Cardiac fibroblast (primary cell): ENCODE measurements at regions not wholly inside any gene's neighbourhood (a gene's known extent, or its start where the extent isn't known, plus 50 kb on each side); places are given as distances from the start of the nearest gene placed in this dataset.

Source experiments
- DNase-seq, 2 donors: peaks; one replicate each; pipeline versions ENCODE4 v3.0.0 to v3.0.0-alpha.2; 2010; ENCODE audit warnings: low read depth in 2 of 2
- H3K4me3 ChIP-seq, 2 donors: replicated peaks in 1 of 2; 1 replicate in 1 of 2; 2 replicates in 1 of 2; pipeline ENCODE4 v1.5.1; 2011; ENCODE audit warnings: low read depth in 2 of 2, low read length in 2 of 2, mild to moderate bottlenecking in 2 of 2, moderate library complexity in 1 of 2
- TF ChIP-seq, protein P1 (sequence below): IDR thresholded peaks from one replicate; pipeline ENCODE4 v1.5.1; 2011; ENCODE audit warnings: low read depth, mild to moderate bottlenecking, low read length, inconsistent platforms

DNA sequence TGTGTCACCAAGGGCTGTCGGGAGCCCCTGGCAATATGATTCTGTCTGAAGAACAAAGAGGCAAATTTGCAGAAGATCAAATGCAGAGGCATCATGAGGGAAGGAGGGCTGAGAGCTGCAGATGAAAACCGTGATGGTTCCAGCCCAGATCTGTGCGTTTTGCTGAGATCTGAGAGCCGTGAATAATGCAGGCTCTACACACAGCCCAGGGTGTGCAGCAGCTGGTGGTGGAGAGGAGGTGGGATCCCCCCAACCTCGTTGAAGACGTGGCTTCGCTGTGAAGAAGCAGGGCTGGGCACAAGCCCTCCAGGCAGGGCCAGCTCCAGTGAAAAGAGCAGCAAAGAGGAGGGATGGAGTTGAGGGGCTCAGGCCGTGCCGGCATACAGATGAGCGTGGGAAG is 75.5 kb downstream of the TSPAN17 start:
- H3K4me3 ChIP-seq, result no peak overlapping the region
- DNase-seq, result no peak
- TF ChIP-seq, protein P1, sequence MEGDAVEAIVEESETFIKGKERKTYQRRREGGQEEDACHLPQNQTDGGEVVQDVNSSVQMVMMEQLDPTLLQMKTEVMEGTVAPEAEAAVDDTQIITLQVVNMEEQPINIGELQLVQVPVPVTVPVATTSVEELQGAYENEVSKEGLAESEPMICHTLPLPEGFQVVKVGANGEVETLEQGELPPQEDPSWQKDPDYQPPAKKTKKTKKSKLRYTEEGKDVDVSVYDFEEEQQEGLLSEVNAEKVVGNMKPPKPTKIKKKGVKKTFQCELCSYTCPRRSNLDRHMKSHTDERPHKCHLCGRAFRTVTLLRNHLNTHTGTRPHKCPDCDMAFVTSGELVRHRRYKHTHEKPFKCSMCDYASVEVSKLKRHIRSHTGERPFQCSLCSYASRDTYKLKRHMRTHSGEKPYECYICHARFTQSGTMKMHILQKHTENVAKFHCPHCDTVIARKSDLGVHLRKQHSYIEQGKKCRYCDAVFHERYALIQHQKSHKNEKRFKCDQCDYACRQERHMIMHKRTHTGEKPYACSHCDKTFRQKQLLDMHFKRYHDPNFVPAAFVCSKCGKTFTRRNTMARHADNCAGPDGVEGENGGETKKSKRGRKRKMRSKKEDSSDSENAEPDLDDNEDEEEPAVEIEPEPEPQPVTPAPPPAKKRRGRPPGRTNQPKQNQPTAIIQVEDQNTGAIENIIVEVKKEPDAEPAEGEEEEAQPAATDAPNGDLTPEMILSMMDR, result no peak

DNA sequence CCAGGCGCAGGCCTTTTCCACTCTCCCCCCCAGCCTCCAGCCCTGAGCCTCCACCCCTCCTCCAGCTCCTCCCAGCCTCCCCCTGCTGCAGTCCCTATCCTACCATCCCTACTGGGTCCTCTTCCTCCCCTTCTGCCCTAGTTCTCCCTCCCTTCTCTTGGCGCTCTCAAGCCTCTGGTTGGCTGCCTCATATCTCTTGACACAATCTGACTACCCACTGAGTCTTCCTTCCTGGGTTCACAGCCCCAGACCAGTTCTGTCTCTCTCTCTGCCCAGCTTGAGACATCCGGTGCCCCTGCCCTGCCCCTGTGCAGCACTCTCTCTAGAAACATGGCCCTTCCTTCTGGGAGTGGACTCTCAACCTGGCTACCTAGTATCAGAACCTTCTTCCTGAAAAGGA is 76.2 kb downstream of the TSPAN17 start:
- TF ChIP-seq, protein P1, result no peak
- H3K4me3 ChIP-seq, result no peak overlapping the region
- DNase-seq, result no peak

DNA sequence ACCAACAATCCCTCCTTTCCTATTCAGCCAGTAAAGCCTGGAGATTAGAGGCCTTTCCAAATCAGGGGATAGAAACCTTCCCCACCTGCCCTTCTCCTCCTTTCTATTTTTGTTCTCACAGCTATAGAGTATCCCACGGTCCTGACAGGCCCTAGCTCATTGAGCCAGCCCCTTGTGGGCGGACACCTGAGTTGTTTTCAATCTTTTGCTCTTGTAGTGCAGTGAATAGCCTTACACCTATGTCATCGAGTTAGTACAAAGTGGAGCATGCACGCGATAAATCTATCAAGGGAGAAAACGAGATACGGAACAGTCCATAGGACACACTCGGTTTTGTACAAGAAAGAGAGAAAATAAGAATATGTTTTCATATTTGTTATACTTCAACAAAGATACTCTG is 77.2 kb downstream of the TSPAN17 start:
- TF ChIP-seq, protein P1, result no peak
- no peak overlapping the region for H3K4me3 ChIP-seq
- no peak for DNase-seq

DNA sequence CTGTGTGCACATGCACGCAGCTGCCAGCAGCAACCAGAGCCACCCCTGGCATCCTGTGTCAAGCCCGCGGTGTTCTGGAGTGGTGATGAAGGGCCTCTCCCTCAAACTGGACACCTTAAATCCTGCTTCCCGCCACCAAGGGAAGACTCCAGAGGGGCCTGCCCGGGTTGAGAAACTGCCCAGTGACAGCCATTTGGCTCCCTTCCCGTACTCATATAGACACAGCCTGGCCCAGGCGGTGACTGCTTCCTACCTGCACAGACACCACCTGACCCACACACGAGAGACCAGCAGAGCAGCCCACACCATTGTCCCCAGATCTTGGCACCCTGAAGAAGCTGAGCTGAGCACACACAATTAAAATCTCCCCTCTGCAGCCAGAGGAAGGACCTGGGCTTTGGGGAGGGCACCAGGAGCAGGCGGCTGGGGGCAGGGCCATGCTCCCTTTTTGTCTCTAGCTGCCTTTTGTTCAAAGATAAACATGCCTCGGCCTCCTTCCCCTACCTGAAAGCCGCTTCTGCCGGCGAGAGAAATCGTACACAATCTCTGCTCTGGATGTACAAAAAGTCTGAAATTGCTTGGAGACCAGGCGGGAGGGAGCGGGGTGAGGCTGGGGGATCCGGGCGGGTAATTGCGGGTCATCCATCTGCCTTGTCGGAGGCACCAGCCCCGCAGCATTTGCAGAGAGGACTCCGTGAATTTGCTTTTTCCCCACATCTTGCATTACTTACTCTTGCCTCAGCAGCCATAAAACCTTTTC is 78.4 kb downstream of the TSPAN17 start:
- no peak for DNase-seq
- TF ChIP-seq, protein P1, result no peak
- H3K4me3 ChIP-seq, result no peak overlapping the region

DNA sequence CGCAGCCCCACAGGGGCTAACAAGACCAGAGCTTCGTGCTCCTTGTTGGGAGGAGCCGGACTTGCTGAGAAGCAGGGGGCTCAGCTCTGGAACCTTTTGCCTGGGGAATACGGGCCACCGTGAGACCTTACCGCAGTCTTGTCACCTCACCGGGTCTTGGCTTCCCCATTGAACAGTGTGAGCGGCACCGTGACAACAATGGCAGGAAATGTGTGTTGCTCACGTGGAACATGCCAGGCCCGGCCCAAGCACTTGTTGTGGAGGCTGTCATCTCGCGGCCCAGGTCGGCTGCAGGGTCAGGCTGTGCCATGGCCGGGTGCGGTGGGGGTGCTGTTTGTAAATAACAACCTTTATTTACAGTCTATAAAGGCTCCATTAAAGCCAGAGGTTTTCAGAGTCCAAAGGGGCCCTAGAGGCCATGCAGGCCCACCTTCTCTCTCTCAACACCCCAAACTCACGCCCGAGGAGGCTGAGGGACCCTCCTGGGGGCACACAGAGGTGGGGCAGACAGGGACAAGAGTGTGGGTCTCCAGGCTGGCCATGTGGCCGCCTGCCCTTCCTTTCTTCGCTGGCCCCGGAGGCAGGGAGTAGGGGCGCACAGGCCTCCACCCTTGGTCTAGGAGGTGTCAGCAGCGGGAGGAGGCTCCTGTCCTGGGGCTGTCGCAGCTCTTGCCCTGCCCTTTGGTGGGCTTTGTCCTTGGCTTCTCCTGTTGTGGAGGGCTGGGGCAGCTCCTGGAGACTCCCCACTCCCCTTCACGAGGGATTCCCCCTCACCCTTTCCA is 79.7 kb downstream of the TSPAN17 start:
- TF ChIP-seq, protein P1, result no peak
- H3K4me3 ChIP-seq, result no peak overlapping the region
- no peak for DNase-seq

DNA sequence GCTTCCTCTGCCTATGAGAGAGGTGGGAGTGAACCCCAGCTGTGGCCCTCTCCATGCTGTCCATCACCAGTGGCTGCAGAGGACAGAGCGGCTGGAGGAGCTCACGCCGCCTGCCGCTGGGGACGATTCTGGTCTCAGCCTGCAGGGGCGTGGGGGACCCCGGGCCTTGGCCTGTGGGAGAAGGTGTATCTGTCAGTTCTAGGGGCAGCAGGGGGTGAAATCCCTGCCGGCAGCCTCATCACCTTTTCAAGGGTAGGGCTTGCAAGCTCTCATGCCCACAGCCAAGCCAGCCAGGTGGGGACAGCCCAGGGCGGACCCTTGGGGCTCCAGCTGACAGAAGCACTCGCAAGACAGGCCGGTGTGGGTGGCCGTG is 80.2 kb downstream of the TSPAN17 start:
- TF ChIP-seq, protein P1, result no peak
- no peak for DNase-seq
- H3K4me3 ChIP-seq, result no peak overlapping the region
